Activated CD4-positive, CD25-positive, alpha-beta regulatory T cell treated with anti-CD3 and anti-CD28 coated beads, Interleukin-2, amount 50 U/mL, for 72 hours (primary cell): ENCODE measurements at regions not wholly inside any gene's neighbourhood (a gene's known extent, or its start where the extent isn't known, plus 50 kb on each side); places are given as distances from the start of the nearest gene placed in this dataset.
"Not testable (repeated sequence)": the region's sequence is repeated elsewhere in the genome, so short reads cannot be mapped to it uniquely, and the experiment has no call there.

Experiments
- DNase-seq: peaks from one replicate; pipeline ENCODE4 v3.0.0; 2021

- no peak for DNase-seq
These were observed 883.8 kb upstream of the IGFBP7 start for GRCh38 chr4:57993944-57994343.

- DNase-seq, result no peak
These were observed 879.2 kb upstream of the IGFBP7 start for GRCh38 chr4:57989430-57989829.

GRCh38 chr4:57985161-57985560 lies 875.0 kb upstream of the IGFBP7 start:
- DNase-seq, result no peak

GRCh38 chr4:57981123-57981522 lies 870.9 kb upstream of the IGFBP7 start:
- DNase-seq, result no peak

GRCh38 chr4:57974821-57975220 lies 864.6 kb upstream of the IGFBP7 start:
- DNase-seq, result no peak

- no peak for DNase-seq
These were observed 863.6 kb upstream of the IGFBP7 start for GRCh38 chr4:57973819-57974218.

GRCh38 chr4:57971261-57971660 lies 861.1 kb upstream of the IGFBP7 start:
- no peak for DNase-seq

- no peak for DNase-seq
These were observed 857.0 kb upstream of the IGFBP7 start for GRCh38 chr4:57966987-57967760.

- not testable (repeated sequence) for DNase-seq
These were observed 855.2 kb upstream of the IGFBP7 start for GRCh38 chr4:57965431-57965830.

GRCh38 chr4:57945298-57945697 lies 835.1 kb upstream of the IGFBP7 start:
- no peak for DNase-seq

GRCh38 chr4:57943682-57944081 lies 833.5 kb upstream of the IGFBP7 start:
- DNase-seq, result no peak

- not testable (repeated sequence) for DNase-seq
These were observed 827.1 kb upstream of the IGFBP7 start for GRCh38 chr4:57937326-57937725.

- DNase-seq, result no peak
These were observed 816.1 kb upstream of the IGFBP7 start for GRCh38 chr4:57926311-57926710.

- DNase-seq, result no peak
These were observed 814.8 kb upstream of the IGFBP7 start for GRCh38 chr4:57924951-57925350.

- no peak for DNase-seq
These were observed 806.3 kb upstream of the IGFBP7 start for GRCh38 chr4:57916479-57916878.

GRCh38 chr4:57911203-57911602 lies 801.0 kb upstream of the IGFBP7 start:
- DNase-seq, result no peak

- DNase-seq, result no peak
These were observed 800.0 kb upstream of the IGFBP7 start for GRCh38 chr4:57910151-57910550.

- DNase-seq, result no peak
These were observed 795.8 kb upstream of the IGFBP7 start for GRCh38 chr4:57905965-57906364.

- no peak for DNase-seq
These were observed 766.9 kb upstream of the IGFBP7 start for GRCh38 chr4:57877047-57877458.

- DNase-seq, result no peak
These were observed 765.7 kb upstream of the IGFBP7 start for GRCh38 chr4:57875829-57876392.

- DNase-seq, result no peak
These were observed 756.4 kb upstream of the IGFBP7 start for GRCh38 chr4:57866468-57867171.

- no peak for DNase-seq
These were observed 755.1 kb upstream of the IGFBP7 start for GRCh38 chr4:57865264-57865663.

- DNase-seq, result no peak
These were observed 744.6 kb upstream of the IGFBP7 start for GRCh38 chr4:57854748-57855147.

- no peak for DNase-seq
These were observed 740.0 kb upstream of the IGFBP7 start for GRCh38 chr4:57850141-57850540.
